ENCODE measurements at regions not wholly inside any gene's neighbourhood (a gene's known extent, or its start where the extent isn't known, plus 50 kb on each side); places are given as distances from the start of the nearest gene placed in this dataset.

GRCh38 chr5:144548936-144549335, 378.3 kb downstream of the KCTD16 start:
- no peak for ATAC-seq (replicated peaks)
- Mint-ChIP-seq H3K4me3 (no peak overlapping the region), H3K36me3 (no peaks in the 10 kb centered on the region), H3K4me1 (no peaks in the 10 kb centered on the region), H3K9me3 (peaks cover 0 to 4% of the 10 kb centered on the region in 2 donors), H3K27ac (no peak overlapping the region), H3K27me3 (no peaks in the 10 kb centered on the region)
- no peak for DNase-seq

GRCh38 chr5:144547098-144547499, 376.4 kb downstream of the KCTD16 start:
- peaks cover 0 to 4% of the 10 kb centered on the region in 2 donors for H3K9me3 Mint-ChIP-seq
- no peak overlapping the region for H3K27ac Mint-ChIP-seq
- H3K4me1 Mint-ChIP-seq: no peaks in the 10 kb centered on the region
- no peak for DNase-seq
- no peaks in the 10 kb centered on the region for H3K36me3 Mint-ChIP-seq
- H3K4me3 Mint-ChIP-seq: no peak overlapping the region
- H3K27me3 Mint-ChIP-seq: no peaks in the 10 kb centered on the region
- no peak for ATAC-seq (replicated peaks)

- Mint-ChIP-seq H3K4me3 (no peak overlapping the region), H3K27ac (no peak overlapping the region), H3K9me3 (peaks cover 5 to 7% of the 10 kb centered on the region in 2 donors), H3K36me3 (no peaks in the 10 kb centered on the region), H3K27me3 (no peaks in the 10 kb centered on the region), H3K4me1 (no peaks in the 10 kb centered on the region)
- DNase-seq (no peak), ATAC-seq (replicated peaks) (no peak)
These were observed 368.2 kb downstream of the KCTD16 start for GRCh38 chr5:144538845-144539244.
